Coronary artery (tissue), 2 donors: ENCODE measurements at regions not wholly inside any gene's neighbourhood (a gene's known extent, or its start where the extent isn't known, plus 50 kb on each side); places are given as distances from the start of the nearest gene placed in this dataset.

Experiments used
- DNase-seq: peaks from one replicate; pipeline ENCODE4 v3.0.0-alpha.2; 2017; ENCODE audit warnings: low spot score
- H3K27ac ChIP-seq, 2 donors: fragments of 200-600 bp; sonication (generic); one replicate each; pipeline ENCODE4 v1.5.1; 2016 to 2019
- H3K4me3 ChIP-seq: fragments of 200-600 bp; sonication (generic); 2 replicates; pipeline ENCODE4 v1.5.1; 2016; ENCODE audit warnings: mild to moderate bottlenecking, moderate library complexity
- CTCF ChIP-seq: fragments of 200-600 bp; sonication (generic); IDR thresholded peaks from one replicate; pipeline ENCODE4 v1.5.1; 2019; ENCODE audit warnings: antibody characterized with exemption

GRCh38 chr12:22938323-22938722 lies 313.4 kb downstream of the ETNK1 start:
- DNase-seq: no peak
- no peak overlapping the region for H3K27ac ChIP-seq
- H3K4me3 ChIP-seq: no peak overlapping the region
- no peak for TF ChIP-seq CTCF

- TF ChIP-seq CTCF: no peak
Measured at GRCh38 chr12:22951206-22951605, 326.2 kb downstream of the ETNK1 start.

GRCh38 chr12:22956690-22957089 lies 331.7 kb downstream of the ETNK1 start:
- H3K4me3 ChIP-seq: no peak overlapping the region
- no peak for DNase-seq
- no peak for TF ChIP-seq CTCF
- no peak overlapping the region for H3K27ac ChIP-seq

More at GRCh38 chr12:22951206-22951605, 326.2 kb downstream of the ETNK1 start:
- H3K4me3 ChIP-seq: no peak overlapping the region
- no peak for DNase-seq
- no peak overlapping the region for H3K27ac ChIP-seq

- Histone ChIP-seq H3K27ac (no peak overlapping the region), H3K4me3 (no peak overlapping the region)
- TF ChIP-seq CTCF: no peak
- no peak for DNase-seq
Measured at GRCh38 chr12:22967171-22967570, 342.2 kb downstream of the ETNK1 start.

- no peak for DNase-seq
- TF ChIP-seq CTCF: no peak
- H3K27ac ChIP-seq: no peak overlapping the region
- H3K4me3 ChIP-seq: no peak overlapping the region
Measured at GRCh38 chr12:22969521-22969920, 344.6 kb downstream of the ETNK1 start.

GRCh38 chr12:22971247-22971646 lies 346.3 kb downstream of the ETNK1 start:
- no peak overlapping the region for H3K4me3 ChIP-seq
- no peak for TF ChIP-seq CTCF
- DNase-seq: no peak
- no peak overlapping the region for H3K27ac ChIP-seq

- H3K4me3 ChIP-seq: no peak overlapping the region
- no peak for TF ChIP-seq CTCF
- DNase-seq: no peak
- no peak overlapping the region for H3K27ac ChIP-seq
Measured at GRCh38 chr12:22971701-22972191, 346.8 kb downstream of the ETNK1 start.
